ENCODE measurements at regions not wholly inside any gene's neighbourhood (a gene's known extent, or its start where the extent isn't known, plus 50 kb on each side); places are given as distances from the start of the nearest gene placed in this dataset.

DNA sequence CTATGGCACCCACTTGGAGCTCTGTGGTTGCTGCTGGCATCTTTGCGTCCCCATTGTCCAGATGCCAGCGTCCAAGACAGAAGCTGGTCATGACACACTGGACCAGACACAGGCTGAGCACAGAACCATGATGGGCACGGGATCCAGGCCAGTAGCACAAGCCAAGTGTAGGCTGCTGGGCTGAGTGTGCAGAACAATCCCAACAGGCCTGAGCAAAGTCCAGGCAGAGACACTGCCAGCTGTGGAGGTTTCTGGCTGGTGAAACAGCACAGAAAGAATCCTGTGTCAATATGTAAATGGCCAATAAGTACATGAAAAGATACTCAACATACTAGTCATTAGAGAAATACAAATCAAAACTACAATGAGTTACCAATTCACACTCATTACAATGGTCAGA lies 705.4 kb downstream of the METTL4 start:
- Histone ChIP-seq H3K9ac (ENCODE audit: low read length) (no peak overlapping the region), H3K4me3 (ENCODE audit: low read length) (no peak overlapping the region), H3K27me3 (ENCODE audit: control insufficient read depth, insufficient read depth, low read length) (no peaks in the 10 kb centered on the region), H3K36me3 (ENCODE audit: control insufficient read depth, insufficient read depth, low read length) (no peaks in the 10 kb centered on the region), H3K9me3 (ENCODE audit: control insufficient read depth, low read length) (no peaks in the 10 kb centered on the region), H3K4me1 (ENCODE audit: control insufficient read depth, insufficient read depth, low read length) (no peaks in the 10 kb centered on the region)

DNA sequence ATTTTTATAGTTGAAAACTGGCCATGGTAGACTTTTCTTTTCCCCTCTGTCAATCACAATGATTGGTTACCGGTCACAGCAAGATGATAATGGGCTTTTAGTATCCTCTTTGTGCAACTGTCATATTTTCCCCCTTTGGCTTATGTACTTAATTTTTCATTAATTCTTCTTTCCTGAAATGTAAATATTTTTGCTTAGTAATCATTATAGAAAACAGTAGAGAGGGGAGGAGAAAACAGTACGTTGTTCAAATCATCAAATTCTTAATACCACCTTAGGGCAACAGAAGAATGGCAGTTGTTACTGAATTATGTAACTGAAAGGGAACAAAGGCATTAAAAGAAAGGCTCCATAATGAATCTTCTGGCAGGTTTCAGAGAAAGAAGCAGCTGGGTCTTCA lies 699.0 kb downstream of the METTL4 start:
- Histone ChIP-seq H3K9me3 (ENCODE audit: control insufficient read depth, low read length) (no peaks in the 10 kb centered on the region), H3K9ac (ENCODE audit: low read length) (no peak overlapping the region), H3K4me1 (ENCODE audit: control insufficient read depth, insufficient read depth, low read length) (no peaks in the 10 kb centered on the region), H3K27me3 (ENCODE audit: control insufficient read depth, insufficient read depth, low read length) (no peaks in the 10 kb centered on the region), H3K36me3 (ENCODE audit: control insufficient read depth, insufficient read depth, low read length) (no peaks in the 10 kb centered on the region), H3K4me3 (ENCODE audit: low read length) (no peak overlapping the region)

DNA sequence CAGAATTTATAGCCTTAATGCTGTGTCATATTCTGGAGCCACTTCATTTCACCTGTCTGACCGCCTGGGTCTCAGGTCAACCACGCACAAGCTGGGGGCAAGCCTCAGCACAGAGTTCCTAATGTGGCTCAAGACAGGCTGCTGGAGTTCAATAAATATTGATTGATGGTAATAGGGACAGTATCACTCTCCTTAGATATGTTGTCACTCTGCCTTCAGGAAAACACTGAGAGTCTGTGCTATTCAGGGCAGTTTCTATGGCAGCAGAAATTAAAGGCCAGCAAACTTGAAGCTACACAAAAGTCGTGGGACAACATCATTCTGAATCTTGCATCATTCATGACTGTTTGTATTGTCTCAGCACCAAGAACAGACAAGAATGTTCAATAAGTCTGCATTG lies 696.1 kb downstream of the METTL4 start:
- no peaks in the 10 kb centered on the region for H3K36me3 ChIP-seq (ENCODE audit: control insufficient read depth, insufficient read depth, low read length)
- no peaks in the 10 kb centered on the region for H3K4me1 ChIP-seq (ENCODE audit: control insufficient read depth, insufficient read depth, low read length)
- H3K9ac ChIP-seq (ENCODE audit: low read length) = no peak overlapping the region
- H3K27me3 ChIP-seq (ENCODE audit: control insufficient read depth, insufficient read depth, low read length) = no peaks in the 10 kb centered on the region
- no peak overlapping the region for H3K4me3 ChIP-seq (ENCODE audit: low read length)
- no peaks in the 10 kb centered on the region for H3K9me3 ChIP-seq (ENCODE audit: control insufficient read depth, low read length)

DNA sequence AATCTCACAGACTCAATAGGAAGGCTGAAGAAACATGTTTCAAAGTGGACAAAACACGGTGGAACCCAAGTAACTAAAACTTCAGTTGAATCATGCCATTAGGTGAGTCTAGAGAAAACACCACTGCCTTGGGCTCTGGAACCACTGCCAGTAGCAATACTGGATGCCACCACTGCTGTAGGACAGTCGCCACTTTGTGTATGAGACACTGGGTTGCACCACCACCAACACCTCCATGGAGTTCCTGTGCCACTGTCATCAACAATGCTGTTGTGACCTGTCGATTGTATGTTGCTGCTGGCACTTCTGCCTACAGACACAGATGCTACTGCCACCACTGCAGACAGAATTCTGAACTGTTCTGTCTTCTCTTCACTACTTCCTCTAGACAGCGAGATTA lies 686.7 kb downstream of the METTL4 start:
- no peaks in the 10 kb centered on the region for H3K9me3 ChIP-seq (ENCODE audit: control insufficient read depth, low read length)
- H3K36me3 ChIP-seq (ENCODE audit: control insufficient read depth, insufficient read depth, low read length) = no peaks in the 10 kb centered on the region
- H3K27me3 ChIP-seq (ENCODE audit: control insufficient read depth, insufficient read depth, low read length) = no peaks in the 10 kb centered on the region
- no peaks in the 10 kb centered on the region for H3K4me1 ChIP-seq (ENCODE audit: control insufficient read depth, insufficient read depth, low read length)
- no peak overlapping the region for H3K9ac ChIP-seq (ENCODE audit: low read length)
- H3K4me3 ChIP-seq (ENCODE audit: low read length) = no peak overlapping the region

DNA sequence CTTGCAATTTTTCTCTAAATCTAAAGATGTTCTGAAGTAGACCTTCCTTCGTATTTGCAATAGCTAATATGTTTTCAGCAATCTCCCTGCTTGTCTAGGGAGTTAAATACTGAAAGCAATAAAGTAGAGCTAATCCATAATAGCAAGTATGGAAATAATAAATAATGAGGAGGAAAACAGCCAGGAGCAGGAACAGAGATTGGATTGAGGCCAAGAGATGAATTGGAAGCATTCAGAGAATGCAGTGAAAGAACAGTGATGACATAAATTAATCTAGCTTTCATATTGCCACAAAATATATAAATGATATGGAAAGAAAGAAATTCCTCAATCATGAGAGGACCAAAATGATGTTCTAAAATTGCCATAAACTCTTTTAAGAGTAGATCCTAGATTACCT lies 679.7 kb downstream of the METTL4 start:
- Histone ChIP-seq H3K36me3 (ENCODE audit: control insufficient read depth, insufficient read depth, low read length) (no peaks in the 10 kb centered on the region), H3K27me3 (ENCODE audit: control insufficient read depth, insufficient read depth, low read length) (no peaks in the 10 kb centered on the region), H3K4me1 (ENCODE audit: control insufficient read depth, insufficient read depth, low read length) (no peaks in the 10 kb centered on the region), H3K4me3 (ENCODE audit: low read length) (no peak overlapping the region), H3K9me3 (ENCODE audit: control insufficient read depth, low read length) (no peaks in the 10 kb centered on the region), H3K9ac (ENCODE audit: low read length) (no peak overlapping the region)

DNA sequence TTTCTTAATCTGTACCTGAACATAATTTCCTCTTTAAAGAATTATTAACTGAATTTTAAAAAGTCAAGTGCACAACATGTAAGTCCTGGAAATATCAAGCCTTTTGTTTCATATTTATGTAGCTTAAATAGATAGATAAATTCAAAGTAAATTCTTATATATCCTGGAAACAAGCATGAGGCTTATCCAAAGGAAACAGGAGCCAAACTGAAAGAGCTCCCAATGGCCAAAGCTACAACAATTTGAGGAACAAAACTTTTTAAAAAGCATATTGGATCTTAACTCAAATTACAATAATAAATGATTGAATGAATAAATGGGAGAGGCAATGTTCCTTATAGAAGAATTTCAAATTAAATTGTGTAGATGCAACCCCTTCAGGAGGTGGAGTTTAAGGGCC lies 679.1 kb downstream of the METTL4 start:
- Histone ChIP-seq H3K9me3 (ENCODE audit: control insufficient read depth, low read length) (no peaks in the 10 kb centered on the region), H3K9ac (ENCODE audit: low read length) (no peak overlapping the region), H3K27me3 (ENCODE audit: control insufficient read depth, insufficient read depth, low read length) (no peaks in the 10 kb centered on the region), H3K4me1 (ENCODE audit: control insufficient read depth, insufficient read depth, low read length) (no peaks in the 10 kb centered on the region), H3K36me3 (ENCODE audit: control insufficient read depth, insufficient read depth, low read length) (no peaks in the 10 kb centered on the region), H3K4me3 (ENCODE audit: low read length) (no peak overlapping the region)

DNA sequence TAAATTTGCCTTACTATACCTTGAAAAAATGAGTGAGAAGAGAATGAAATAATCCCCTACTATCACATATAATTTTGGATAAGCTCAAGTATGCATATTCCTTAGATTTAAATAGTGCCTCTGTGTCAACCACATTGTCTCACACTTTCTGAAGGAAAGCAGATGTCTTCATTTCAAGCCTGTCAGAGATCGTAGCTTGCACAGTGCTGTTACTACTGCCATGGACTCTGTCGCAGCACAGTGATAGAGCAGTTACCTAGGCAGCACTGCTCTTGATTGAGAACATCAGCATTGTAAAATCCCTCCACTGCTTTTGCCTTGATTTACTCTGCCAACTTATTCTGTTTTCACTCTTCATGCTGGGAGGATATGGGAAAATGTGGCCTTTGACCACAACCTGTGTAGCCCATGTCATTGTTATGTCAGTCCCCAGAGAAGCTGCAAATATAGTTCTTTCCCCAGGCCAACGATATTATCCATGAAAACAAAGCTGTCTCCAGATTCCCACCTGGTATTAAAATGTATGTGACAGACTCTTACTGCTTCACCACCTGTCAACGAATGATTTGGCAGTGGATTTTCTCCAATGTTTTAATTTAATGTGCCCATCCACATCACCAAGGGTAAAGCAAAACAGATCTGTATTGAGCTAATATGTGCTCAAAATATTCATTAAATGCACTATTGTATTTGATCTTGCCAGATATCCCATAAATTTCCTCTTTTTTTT lies 675.7 kb downstream of the METTL4 start:
- H3K36me3 ChIP-seq (ENCODE audit: control insufficient read depth, insufficient read depth, low read length) = no peaks in the 10 kb centered on the region
- no peak overlapping the region for H3K4me3 ChIP-seq (ENCODE audit: low read length)
- H3K4me1 ChIP-seq (ENCODE audit: control insufficient read depth, insufficient read depth, low read length) = no peaks in the 10 kb centered on the region
- H3K9ac ChIP-seq (ENCODE audit: low read length) = no peak overlapping the region
- no peaks in the 10 kb centered on the region for H3K9me3 ChIP-seq (ENCODE audit: control insufficient read depth, low read length)
- no peaks in the 10 kb centered on the region for H3K27me3 ChIP-seq (ENCODE audit: control insufficient read depth, insufficient read depth, low read length)

DNA sequence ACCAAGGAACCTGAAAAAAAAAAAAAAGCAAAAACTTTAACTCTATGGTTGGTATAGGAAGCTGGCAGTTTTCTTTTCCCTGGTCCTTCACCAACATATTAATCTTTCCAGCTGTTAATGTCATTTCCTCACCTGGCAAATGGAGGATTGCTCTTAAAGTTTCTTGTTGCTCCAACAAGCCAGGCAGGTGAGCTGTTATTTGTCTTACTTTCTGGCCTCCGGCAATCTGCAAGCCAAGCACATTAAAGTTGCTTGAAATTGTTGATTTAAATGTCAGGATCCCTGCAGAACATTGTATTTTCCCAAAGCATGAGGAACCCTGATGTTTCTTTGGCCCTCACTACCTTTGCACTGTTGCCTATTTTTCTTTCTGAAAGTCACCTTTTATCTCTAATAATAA lies 664.9 kb downstream of the METTL4 start:
- Histone ChIP-seq H3K36me3 (ENCODE audit: control insufficient read depth, insufficient read depth, low read length) (no peaks in the 10 kb centered on the region), H3K27me3 (ENCODE audit: control insufficient read depth, insufficient read depth, low read length) (no peaks in the 10 kb centered on the region), H3K4me1 (ENCODE audit: control insufficient read depth, insufficient read depth, low read length) (no peaks in the 10 kb centered on the region), H3K9me3 (ENCODE audit: control insufficient read depth, low read length) (no peaks in the 10 kb centered on the region), H3K4me3 (ENCODE audit: low read length) (no peak overlapping the region), H3K9ac (ENCODE audit: low read length) (no peak overlapping the region)

DNA sequence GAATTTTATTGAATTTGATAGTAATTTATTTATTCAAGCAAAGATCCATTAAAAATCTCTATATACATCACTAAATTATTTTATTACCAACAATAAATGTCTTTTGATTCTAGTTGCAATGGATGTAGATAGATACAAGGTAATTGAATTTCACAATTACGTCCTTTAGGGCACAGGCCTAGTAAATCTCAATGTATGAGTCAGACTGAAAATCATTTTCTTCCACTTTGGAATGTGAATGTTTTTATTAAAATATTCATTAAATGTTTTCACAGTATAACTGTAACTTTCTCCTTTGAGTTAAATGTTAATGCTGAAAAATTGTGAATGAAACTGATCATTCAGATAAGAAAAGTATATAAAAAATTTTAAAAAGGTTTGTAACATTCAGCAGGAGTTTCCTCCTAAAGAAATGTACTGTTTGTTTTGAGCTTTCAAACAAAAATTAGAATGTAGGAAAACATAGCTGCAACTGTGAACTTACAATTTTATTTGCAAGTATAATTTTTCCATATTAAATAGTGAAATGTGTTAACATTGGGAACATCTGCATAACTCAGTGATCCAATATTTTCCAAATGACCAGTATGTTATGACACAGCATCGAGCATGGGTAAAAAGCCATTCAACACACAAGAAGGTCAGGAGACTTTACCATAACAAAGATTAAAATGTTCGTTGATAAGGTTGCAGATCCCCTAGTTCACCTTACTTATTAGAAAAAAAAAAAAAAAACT lies 663.7 kb downstream of the METTL4 start:
- H3K4me1 ChIP-seq (ENCODE audit: control insufficient read depth, insufficient read depth, low read length) = no peaks in the 10 kb centered on the region
- H3K9me3 ChIP-seq (ENCODE audit: control insufficient read depth, low read length) = no peaks in the 10 kb centered on the region
- no peak overlapping the region for H3K4me3 ChIP-seq (ENCODE audit: low read length)
- H3K36me3 ChIP-seq (ENCODE audit: control insufficient read depth, insufficient read depth, low read length) = no peaks in the 10 kb centered on the region
- H3K9ac ChIP-seq (ENCODE audit: low read length) = no peak overlapping the region
- H3K27me3 ChIP-seq (ENCODE audit: control insufficient read depth, insufficient read depth, low read length) = no peaks in the 10 kb centered on the region

DNA sequence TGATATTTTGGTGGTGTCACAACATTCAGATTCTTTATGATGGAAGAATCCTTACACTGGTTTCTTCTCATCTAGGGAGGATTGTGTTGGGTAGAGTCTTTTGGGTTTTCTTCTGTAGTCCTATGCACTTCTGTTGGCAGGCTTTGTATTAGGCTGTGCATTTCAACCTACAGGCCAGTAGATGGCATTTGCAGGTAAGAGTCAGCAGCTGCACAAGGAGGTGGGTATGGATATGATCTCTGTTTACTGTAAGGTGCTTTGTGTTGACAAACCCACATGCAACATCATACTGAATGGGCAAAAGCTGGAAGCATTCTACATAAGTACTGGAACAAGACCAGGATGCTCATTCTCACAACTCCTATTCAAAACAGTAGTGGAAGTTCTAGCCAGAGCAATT lies 656.8 kb downstream of the METTL4 start:
- Histone ChIP-seq H3K9ac (ENCODE audit: low read length) (no peak overlapping the region), H3K9me3 (ENCODE audit: control insufficient read depth, low read length) (no peaks in the 10 kb centered on the region), H3K27me3 (ENCODE audit: control insufficient read depth, insufficient read depth, low read length) (no peaks in the 10 kb centered on the region), H3K4me1 (ENCODE audit: control insufficient read depth, insufficient read depth, low read length) (no peaks in the 10 kb centered on the region), H3K4me3 (ENCODE audit: low read length) (no peak overlapping the region), H3K36me3 (ENCODE audit: control insufficient read depth, insufficient read depth, low read length) (no peaks in the 10 kb centered on the region)

DNA sequence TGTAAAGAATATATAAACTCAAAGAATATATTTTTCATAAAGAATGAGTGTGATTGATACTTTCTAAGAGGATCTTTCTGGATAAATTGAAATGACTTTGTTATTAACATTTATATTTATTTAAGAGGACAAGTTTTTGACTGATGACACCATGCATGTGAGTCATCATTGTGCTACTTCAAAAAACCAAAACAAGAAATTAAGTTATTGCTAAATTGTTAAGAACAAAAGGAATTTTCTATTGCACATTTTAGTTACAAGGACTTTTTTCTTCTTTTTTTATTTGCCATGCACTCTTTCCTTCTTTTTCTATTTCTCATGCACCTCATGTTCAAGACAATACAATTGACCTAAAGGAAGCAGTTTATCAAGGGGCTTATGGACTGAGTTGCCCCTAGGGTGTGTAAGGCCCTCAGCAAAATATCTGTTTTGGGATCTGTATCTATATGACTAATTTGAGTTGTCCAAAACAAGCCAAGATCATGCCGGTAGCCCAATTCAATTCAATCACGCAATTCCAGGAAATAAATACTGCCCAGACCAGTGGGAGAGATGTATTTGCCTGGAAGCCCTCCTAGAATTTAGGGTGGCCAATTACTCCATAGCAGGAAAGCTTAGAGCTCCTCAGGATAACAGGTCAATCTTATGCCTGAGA lies 654.3 kb downstream of the METTL4 start:
- H3K27me3 ChIP-seq (ENCODE audit: control insufficient read depth, insufficient read depth, low read length) = no peaks in the 10 kb centered on the region
- H3K9me3 ChIP-seq (ENCODE audit: control insufficient read depth, low read length) = no peaks in the 10 kb centered on the region
- H3K4me1 ChIP-seq (ENCODE audit: control insufficient read depth, insufficient read depth, low read length) = no peaks in the 10 kb centered on the region
- no peak overlapping the region for H3K4me3 ChIP-seq (ENCODE audit: low read length)
- H3K9ac ChIP-seq (ENCODE audit: low read length) = no peak overlapping the region
- no peaks in the 10 kb centered on the region for H3K36me3 ChIP-seq (ENCODE audit: control insufficient read depth, insufficient read depth, low read length)

DNA sequence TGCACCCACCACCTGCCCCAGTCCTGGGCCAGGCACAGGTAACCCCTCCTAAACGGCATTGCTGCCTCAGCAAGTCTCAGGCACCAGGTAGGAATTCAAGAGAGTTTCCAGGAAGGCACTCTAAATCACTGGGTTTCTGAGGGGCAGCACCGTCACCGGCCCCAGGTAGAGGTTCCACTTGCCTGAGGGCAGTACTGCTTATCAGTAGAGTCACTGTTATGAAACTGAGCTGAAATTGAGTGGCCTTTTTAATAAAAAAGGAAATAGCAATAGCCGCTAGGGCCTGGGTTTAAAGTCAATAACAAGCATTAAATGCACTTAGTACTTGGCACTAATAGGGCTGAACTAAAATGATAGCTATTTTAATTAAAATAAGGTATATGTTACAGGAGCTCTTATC lies 653.7 kb downstream of the METTL4 start:
- H3K9me3 ChIP-seq (ENCODE audit: control insufficient read depth, low read length) = no peaks in the 10 kb centered on the region
- H3K9ac ChIP-seq (ENCODE audit: low read length) = no peak overlapping the region
- no peaks in the 10 kb centered on the region for H3K27me3 ChIP-seq (ENCODE audit: control insufficient read depth, insufficient read depth, low read length)
- H3K4me1 ChIP-seq (ENCODE audit: control insufficient read depth, insufficient read depth, low read length) = no peaks in the 10 kb centered on the region
- H3K36me3 ChIP-seq (ENCODE audit: control insufficient read depth, insufficient read depth, low read length) = no peaks in the 10 kb centered on the region
- H3K4me3 ChIP-seq (ENCODE audit: low read length) = no peak overlapping the region
